AG09319 (cell line): ENCODE measurements at regions not wholly inside any gene's neighbourhood (a gene's known extent, or its start where the extent isn't known, plus 50 kb on each side); places are given as distances from the start of the nearest gene placed in this dataset.
"Not testable (repeated sequence)": the region's sequence is repeated elsewhere in the genome, so short reads cannot be mapped to it uniquely, and the experiment has no call there.

ENCODE experiments used
- DNase-seq: peaks from one replicate; pipeline ENCODE4 v3.0.0-alpha.2; 2010; ENCODE audit warnings: low read depth; ENCODE audit errors: extremely low read depth
- TF ChIP-seq, protein P1 (sequence below): IDR thresholded peaks from 2 replicates; pipeline ENCODE4 v1.5.1; 2011; ENCODE audit warnings: low read depth, mild to moderate bottlenecking, inconsistent platforms, low read length, moderate library complexity

DNA sequence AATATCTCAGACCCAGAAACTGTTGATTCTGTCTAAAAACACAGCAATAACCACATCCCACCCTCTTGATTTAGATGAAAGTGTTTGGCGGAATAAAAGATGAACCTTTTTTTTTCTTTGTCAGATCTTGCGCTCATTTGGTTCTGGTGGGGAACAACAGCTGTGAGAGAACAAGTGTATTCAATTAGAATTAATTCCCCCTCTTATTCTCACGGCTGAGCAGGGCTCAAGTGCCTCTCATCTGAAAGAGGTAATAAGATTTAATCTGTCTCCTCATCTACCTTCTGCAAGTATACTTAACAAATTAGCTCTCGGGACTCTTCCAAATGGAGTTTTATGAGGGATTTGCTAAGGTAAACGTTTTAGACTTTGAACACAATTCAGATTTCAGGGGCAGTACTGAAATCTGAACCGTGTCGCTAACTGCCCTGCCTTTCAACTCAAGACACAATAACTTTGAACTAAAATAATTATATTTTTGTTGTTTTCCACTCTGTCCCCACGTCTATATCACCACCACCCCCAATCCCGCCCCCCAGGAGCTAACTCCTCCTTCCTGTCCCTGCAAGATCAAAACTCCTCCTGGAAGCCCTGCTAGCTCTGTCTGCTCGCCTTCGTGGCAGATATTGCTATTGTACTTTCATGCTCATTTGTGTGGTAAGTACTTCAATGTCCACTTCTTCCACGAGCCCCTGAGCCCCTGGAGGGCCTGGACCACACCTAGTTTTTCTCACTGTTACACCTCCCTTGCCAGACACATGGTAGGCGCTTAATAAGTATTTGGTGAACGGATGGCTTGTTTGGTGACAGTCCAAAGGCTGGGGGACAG, 54.2 kb upstream of the ROPN1B start:
- DNase-seq = not testable (repeated sequence)

DNA sequence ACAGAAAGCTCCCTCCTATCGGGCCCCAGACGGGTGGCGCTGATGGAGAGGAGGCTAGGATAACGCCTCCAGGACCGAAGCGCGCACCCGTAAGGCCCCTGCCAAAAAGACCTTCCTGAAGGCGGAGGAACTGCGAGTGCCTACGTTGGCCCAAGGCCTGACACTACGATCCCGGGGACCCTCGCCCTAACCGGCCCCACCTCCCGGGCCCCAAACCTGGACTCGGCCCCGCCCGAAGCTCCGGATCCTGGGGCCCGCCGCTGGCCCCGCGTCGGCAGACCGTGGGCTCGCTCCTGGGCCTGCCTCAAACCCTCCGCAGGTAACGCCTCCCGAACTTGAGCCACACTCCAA, 53.6 kb upstream of the ROPN1B start:
- DNase-seq = not testable (repeated sequence)

DNA sequence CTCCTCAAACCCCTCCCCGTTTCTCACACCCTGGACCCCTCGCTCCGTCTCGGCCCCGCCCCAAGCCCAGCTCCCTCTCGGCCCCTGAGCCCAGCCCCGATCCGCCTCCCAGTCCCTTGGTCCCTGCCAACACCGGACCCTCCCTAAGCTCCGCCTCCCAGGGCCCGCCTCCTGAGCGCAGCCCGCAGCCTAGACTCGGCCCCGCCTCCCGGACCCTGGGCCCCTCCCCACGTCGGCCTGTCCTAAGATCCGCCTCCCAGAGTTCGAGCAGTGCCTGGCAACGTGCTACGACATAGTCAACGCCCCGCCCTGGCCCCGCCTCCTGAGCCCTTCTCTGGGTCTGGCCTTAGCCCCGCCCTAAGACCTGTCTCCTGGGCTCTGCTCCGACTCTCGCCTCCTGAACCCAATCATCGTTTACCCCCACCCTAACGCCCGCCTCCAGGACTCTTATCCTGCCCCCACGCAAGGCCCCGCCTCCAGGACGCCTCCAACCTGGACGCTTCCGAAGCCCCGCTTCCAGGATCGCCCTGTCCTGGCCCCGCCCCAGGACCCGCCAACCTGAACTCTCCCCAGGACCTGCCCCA, 53.1 kb upstream of the ROPN1B start:
- peak; percentile 98 for DNase-seq

DNA sequence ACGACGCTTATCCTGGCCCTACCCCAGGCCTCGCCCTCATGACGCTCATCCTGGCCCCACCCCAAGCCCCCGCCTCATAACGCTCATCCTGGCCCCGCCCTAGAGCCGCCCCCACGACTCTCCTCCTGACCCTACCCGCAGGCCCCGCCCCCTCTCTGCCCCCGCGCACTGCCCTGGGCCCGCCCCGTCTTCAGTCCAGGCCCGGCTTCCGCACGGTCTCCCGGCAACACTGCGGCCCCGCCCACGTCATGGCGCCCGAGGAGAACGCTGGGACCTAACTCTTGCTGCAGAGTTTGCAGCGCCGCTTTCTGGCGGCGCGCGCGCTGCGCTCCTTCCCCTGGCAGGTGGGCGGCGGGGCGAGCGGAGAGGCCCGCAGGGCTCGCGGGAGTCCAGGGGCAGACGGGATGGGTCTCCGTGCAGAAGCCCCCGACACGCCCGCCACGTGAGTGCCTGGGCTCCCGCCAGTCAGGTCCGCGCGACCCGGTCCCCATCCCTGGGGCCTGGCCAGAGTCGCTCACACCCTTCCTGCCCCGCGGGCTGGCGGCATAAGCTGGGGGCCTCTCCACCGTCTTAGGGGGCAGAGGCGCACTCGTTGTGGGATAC, 52.5 kb upstream of the ROPN1B start:
- peak; percentile 89 for DNase-seq
- TF ChIP-seq, protein P1, sequence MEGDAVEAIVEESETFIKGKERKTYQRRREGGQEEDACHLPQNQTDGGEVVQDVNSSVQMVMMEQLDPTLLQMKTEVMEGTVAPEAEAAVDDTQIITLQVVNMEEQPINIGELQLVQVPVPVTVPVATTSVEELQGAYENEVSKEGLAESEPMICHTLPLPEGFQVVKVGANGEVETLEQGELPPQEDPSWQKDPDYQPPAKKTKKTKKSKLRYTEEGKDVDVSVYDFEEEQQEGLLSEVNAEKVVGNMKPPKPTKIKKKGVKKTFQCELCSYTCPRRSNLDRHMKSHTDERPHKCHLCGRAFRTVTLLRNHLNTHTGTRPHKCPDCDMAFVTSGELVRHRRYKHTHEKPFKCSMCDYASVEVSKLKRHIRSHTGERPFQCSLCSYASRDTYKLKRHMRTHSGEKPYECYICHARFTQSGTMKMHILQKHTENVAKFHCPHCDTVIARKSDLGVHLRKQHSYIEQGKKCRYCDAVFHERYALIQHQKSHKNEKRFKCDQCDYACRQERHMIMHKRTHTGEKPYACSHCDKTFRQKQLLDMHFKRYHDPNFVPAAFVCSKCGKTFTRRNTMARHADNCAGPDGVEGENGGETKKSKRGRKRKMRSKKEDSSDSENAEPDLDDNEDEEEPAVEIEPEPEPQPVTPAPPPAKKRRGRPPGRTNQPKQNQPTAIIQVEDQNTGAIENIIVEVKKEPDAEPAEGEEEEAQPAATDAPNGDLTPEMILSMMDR = peak; percentile 35

DNA sequence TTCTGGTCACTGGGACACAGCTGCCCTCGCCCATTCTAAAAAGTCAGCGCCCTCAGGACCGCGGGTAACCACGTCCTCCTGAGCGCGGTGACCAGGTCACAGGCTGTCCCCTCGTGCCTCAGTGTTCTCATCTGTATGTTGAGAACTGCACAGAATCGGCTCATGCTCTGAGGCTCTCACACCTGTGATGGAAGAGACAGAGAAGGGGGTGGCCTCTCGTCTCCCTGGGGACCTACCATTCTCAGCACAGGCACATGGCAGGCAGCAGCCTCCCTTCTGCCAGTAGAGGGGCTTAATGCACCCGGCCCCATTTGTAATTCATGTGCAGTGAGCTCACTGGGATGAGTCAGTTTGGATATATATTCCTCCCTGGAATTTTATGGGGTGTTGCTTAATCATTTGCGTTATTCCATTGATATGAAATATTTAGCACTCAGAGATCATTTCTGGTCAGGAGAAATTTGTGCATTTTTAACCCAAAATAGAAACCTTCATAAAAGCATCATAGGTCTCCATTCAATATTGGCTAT, 51.9 kb upstream of the ROPN1B start:
- DNase-seq = not testable (repeated sequence)

DNA sequence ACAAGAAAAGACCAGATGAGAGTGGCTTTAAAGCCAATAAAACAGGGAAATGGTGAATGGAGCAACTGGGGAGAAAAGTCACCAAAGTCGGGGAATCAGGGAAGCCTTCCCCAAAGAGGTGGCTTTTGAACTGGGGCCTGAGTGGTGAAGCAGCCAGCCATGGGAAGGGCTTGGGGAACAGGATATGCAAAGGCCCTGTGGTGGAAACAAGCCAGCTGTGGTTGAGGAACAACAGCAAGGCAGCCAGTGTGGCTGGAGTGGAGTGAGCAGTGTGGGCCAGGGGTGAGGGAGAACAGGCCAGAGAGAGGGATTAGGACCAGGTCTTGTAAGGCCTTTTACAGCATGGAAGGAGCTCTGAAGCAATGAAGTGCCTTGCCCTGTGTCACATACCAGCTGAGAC, 51.0 kb upstream of the ROPN1B start:
- not testable (repeated sequence) for DNase-seq

DNA sequence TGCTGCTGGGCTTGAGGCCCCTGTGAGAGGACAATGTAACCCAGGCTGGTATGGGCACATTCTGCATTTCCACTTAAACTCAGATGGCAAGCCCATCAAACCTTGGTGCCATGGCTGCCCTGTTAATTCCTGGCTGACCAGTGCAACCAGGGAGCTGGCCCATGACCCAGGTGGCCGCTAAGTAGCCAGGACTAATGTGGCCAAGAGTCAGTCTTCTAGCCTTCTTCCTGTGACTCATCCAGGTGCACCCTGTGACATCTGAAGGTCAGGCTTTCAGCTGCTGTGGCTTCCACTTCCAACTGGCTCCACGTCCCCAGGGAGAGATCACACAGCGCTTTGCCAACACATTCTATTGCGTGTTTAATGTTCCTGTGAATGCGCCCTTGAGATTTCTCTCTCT, 50.5 kb upstream of the ROPN1B start:
- DNase-seq = not testable (repeated sequence)

DNA sequence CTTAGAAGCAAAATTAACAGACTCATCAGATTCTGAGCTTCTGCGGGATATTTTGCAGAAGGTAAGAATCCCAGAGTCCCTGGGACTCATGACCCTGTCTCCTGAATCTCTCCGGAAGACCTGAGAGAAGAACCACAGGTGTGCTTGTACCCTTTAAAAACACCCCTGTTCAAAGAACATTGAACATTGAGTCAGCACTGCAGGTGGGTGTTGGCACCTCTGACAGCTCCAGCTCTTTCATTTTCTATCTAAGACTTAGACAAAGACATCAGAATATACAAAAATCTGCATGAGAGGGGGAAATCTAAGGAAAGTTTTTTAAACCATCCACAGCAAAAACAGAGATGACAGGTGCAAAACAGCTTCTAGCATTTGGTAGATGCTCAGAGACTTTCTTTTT, 50.1 kb upstream of the ROPN1B start:
- not testable (repeated sequence) for DNase-seq
